H9 (cell line): ENCODE measurements at regions not wholly inside any gene's neighbourhood (a gene's known extent, or its start where the extent isn't known, plus 50 kb on each side); places are given as distances from the start of the nearest gene placed in this dataset.

Experiments
- DNase-seq: peaks from one replicate; pipeline ENCODE4 v3.0.0-alpha.2; 2017
- H2AFZ ChIP-seq: one replicate; pipeline ENCODE4 v1.6.1; 2013; ENCODE audit warnings: mild to moderate bottlenecking, low read length, control low read depth, moderate library complexity
- H2AK5ac ChIP-seq: 2 replicates; pipeline ENCODE4 v1.6.1; 2013; ENCODE audit warnings: low read length, control low read depth, mixed read lengths; ENCODE audit not compliant: insufficient read length
- H2BK120ac ChIP-seq: one replicate; pipeline ENCODE4 v1.6.1; 2013; ENCODE audit warnings: low read depth, mild to moderate bottlenecking, low read length, control low read depth, inconsistent platforms; ENCODE audit not compliant: poor library complexity, severe bottlenecking
- H2BK12ac ChIP-seq: 2 replicates; pipeline ENCODE4 v1.6.1; 2013; ENCODE audit warnings: low read length, control low read depth, mixed read lengths, low read depth; ENCODE audit not compliant: insufficient read length
- H2BK15ac ChIP-seq: 2 replicates; pipeline ENCODE4 v1.6.1; 2013; ENCODE audit warnings: low read depth, low read length, control low read depth
- H2BK20ac ChIP-seq: one replicate; pipeline ENCODE4 v1.6.1; 2013; ENCODE audit warnings: low read depth, mild to moderate bottlenecking, low read length, control low read depth, inconsistent platforms; ENCODE audit not compliant: poor library complexity, severe bottlenecking
- H2BK5ac ChIP-seq: 2 replicates; pipeline ENCODE4 v1.6.1; 2013; ENCODE audit warnings: low read length, control low read depth, mixed read lengths; ENCODE audit not compliant: insufficient read length
- H3K14ac ChIP-seq: 2 replicates; pipeline ENCODE4 v1.6.1; 2013; ENCODE audit warnings: low read length, control low read depth; ENCODE audit not compliant: insufficient read depth
- H3K18ac ChIP-seq: 2 replicates; pipeline ENCODE4 v1.6.1; 2013; ENCODE audit warnings: low read depth, mild to moderate bottlenecking, mixed read lengths, low read length, control low read depth; ENCODE audit not compliant: insufficient read length
- H3K23ac ChIP-seq: 2 replicates; pipeline ENCODE4 v1.6.1; 2013; ENCODE audit warnings: low read length, control low read depth, mixed read lengths, low read depth; ENCODE audit not compliant: insufficient read length
- H3K23me2 ChIP-seq: 2 replicates; pipeline ENCODE4 v1.6.1; 2013; ENCODE audit warnings: low read depth, mild to moderate bottlenecking, mixed read lengths, low read length, control low read depth; ENCODE audit not compliant: insufficient read length, poor library complexity, severe bottlenecking
- H3K27ac ChIP-seq: 2 replicates; pipeline ENCODE4 v1.5.1; 2013; ENCODE audit warnings: low read length, control low read depth, mixed read lengths, low read depth; ENCODE audit not compliant: insufficient read length
- H3K27me3 ChIP-seq: 2 replicates; pipeline ENCODE4 v1.6.1; 2013; ENCODE audit warnings: low read length, control low read depth, inconsistent platforms; ENCODE audit not compliant: insufficient read depth
- H3K4ac ChIP-seq: 2 replicates; pipeline ENCODE4 v1.6.1; 2013; ENCODE audit warnings: low read depth, mild to moderate bottlenecking, control low read depth, inconsistent platforms, low read length, moderate library complexity
- H3K4me1 ChIP-seq: 2 replicates; pipeline ENCODE4 v1.6.1; 2013; ENCODE audit warnings: low read length, control low read depth, inconsistent platforms; ENCODE audit not compliant: insufficient read depth
- H3K4me2 ChIP-seq: 2 replicates; pipeline ENCODE4 v1.6.1; 2013; ENCODE audit warnings: low read length, control low read depth, mixed read lengths; ENCODE audit not compliant: insufficient read length, insufficient read depth
- H3K56ac ChIP-seq: 2 replicates; pipeline ENCODE4 v1.6.1; 2013; ENCODE audit warnings: low read depth, mild to moderate bottlenecking, mixed read lengths, low read length, control low read depth; ENCODE audit not compliant: insufficient read length
- H3K79me1 ChIP-seq: 2 replicates; pipeline ENCODE4 v1.6.1; 2013; ENCODE audit warnings: low read depth, mild to moderate bottlenecking, moderate library complexity, low read length, control low read depth, inconsistent platforms; ENCODE audit not compliant: insufficient read depth, poor library complexity, severe bottlenecking
- H3K79me2 ChIP-seq: 2 replicates; pipeline ENCODE4 v1.6.1; 2013; ENCODE audit warnings: low read length, control low read depth, inconsistent platforms; ENCODE audit not compliant: insufficient read depth
- H3K9ac ChIP-seq: 2 replicates; pipeline ENCODE4 v1.6.1; 2013; ENCODE audit warnings: low read length, control low read depth, mixed read lengths; ENCODE audit not compliant: insufficient read length; ENCODE audit errors: extremely low read depth
- H3K9me3 ChIP-seq: one replicate; pipeline ENCODE4 v1.6.1; 2013; ENCODE audit warnings: low read depth, low read length, inconsistent platforms; ENCODE audit not compliant: control insufficient read depth
- H3T11ph ChIP-seq: one replicate; pipeline ENCODE4 v1.6.1; 2013; ENCODE audit warnings: mild to moderate bottlenecking, low read length, control low read depth, inconsistent platforms
- H4K20me1 ChIP-seq: one replicate; pipeline ENCODE4 v1.6.1; 2013; ENCODE audit not compliant: control insufficient read depth, insufficient read length, insufficient read depth
- H4K5ac ChIP-seq: 2 replicates; pipeline ENCODE4 v1.6.1; 2013; ENCODE audit warnings: low read depth, mild to moderate bottlenecking, mixed read lengths, low read length, control low read depth; ENCODE audit not compliant: insufficient read length
- H4K8ac ChIP-seq: replicated peaks from 2 replicates; pipeline ENCODE4 v1.6.1; 2013; ENCODE audit warnings: low read length, control low read depth, mixed read lengths, low read depth; ENCODE audit not compliant: insufficient read length
- H4K91ac ChIP-seq: 2 replicates; pipeline ENCODE4 v1.6.1; 2013; ENCODE audit warnings: low read depth, mild to moderate bottlenecking, moderate library complexity, mixed read lengths, low read length, control low read depth; ENCODE audit not compliant: insufficient read length
- H3K27ac Mint-ChIP-seq, 3 experiments: 2 replicates in 2 of 3; 3 replicates in 1 of 3; pipeline ENCODE4 v1.8.0; 2020 to 2021; ENCODE audit warnings: mixed read lengths in 3 of 3, mild to moderate bottlenecking in 1 of 3, moderate library complexity in 1 of 3
- H3K27me3 Mint-ChIP-seq: 2 replicates; pipeline ENCODE4 v1.8.0; 2021; ENCODE audit warnings: low read depth, mild to moderate bottlenecking, moderate library complexity, mixed read lengths
- H3K36me3 Mint-ChIP-seq, 3 experiments: 2 replicates in 2 of 3; 3 replicates in 1 of 3; pipeline ENCODE4 v1.8.0; 2020 to 2021; ENCODE audit warnings: low read depth in 3 of 3, mixed read lengths in 3 of 3; ENCODE audit not compliant: insufficient read depth in 1 of 3
- H3K4me1 Mint-ChIP-seq, 2 experiments: 2 replicates each; pipeline ENCODE4 v1.8.0; 2020; ENCODE audit warnings: mixed read lengths in 2 of 2
- H3K4me3 Mint-ChIP-seq, 2 experiments: 2 replicates in 1 of 2; 3 replicates in 1 of 2; pipeline ENCODE4 v1.8.0; 2020 to 2021; ENCODE audit warnings: mild to moderate bottlenecking in 2 of 2, mixed read lengths in 2 of 2, moderate library complexity in 1 of 2
- H3K9me3 Mint-ChIP-seq, 2 experiments: 2 replicates in 1 of 2; 3 replicates in 1 of 2; pipeline ENCODE4 v1.8.0; 2020; ENCODE audit warnings: mild to moderate bottlenecking in 2 of 2, mixed read lengths in 2 of 2, moderate library complexity in 1 of 2
- WGBS: extraction: QIAGEN DNeasy Blood & Tissue Kit; methylation state at CpG from one replicate; pipeline ENCODE4 v1.1.7; 2013; ENCODE audit warnings: missing lambda C conversion rate, low lambda C conversion rate, mixed read lengths; ENCODE audit not compliant: insufficient read length; ENCODE audit errors: extremely low coverage; 5-methylcytosine and 5-hydroxymethylcytosine counted together
- TF ChIP-seq, protein P1 (sequence below): fragments of 200-600 bp; sonication (generic); conservative IDR thresholded peaks from 3 replicates; pipeline ENCODE4 v1.8.0; 2021; ENCODE audit warnings: antibody characterized with exemption, mild to moderate bottlenecking

GRCh38 chr10:78617115-78617514 is 451.7 kb upstream of the ZMIZ1 start:
- no peak overlapping the region for H3K27ac Mint-ChIP-seq
- H3K9ac ChIP-seq, result no peak overlapping the region
- H3K4me1 Mint-ChIP-seq, result no peaks in the 10 kb centered on the region

More at GRCh38 chr10:78617115-78617514, 451.7 kb upstream of the ZMIZ1 start:
- no peak overlapping the region for H3K4me2 ChIP-seq
- H4K5ac ChIP-seq, result no peak overlapping the region
- DNase-seq, result no peak
- no CpG with 5 or more reads among the region's 3 CpGs for WGBS
- peaks cover 24% of the 10 kb centered on the region for H3K27me3 Mint-ChIP-seq
- no peak overlapping the region for H2BK15ac ChIP-seq
- no peaks in the 10 kb centered on the region for H4K20me1 ChIP-seq
- no peak overlapping the region for H2AK5ac ChIP-seq
- H3K23ac ChIP-seq, result no peak overlapping the region
- H3K9me3 ChIP-seq, result no peaks in the 10 kb centered on the region
- H3K27me3 ChIP-seq, result no peaks in the 10 kb centered on the region
- peak overlapping the region; percentile 34 for H3K18ac ChIP-seq
- H3K4me3 Mint-ChIP-seq, result no peak overlapping the region
- no peaks in the 10 kb centered on the region for H3K23me2 ChIP-seq
- no peak overlapping the region for H4K8ac ChIP-seq
- no peaks in the 10 kb centered on the region for H3K4me1 ChIP-seq
- H4K91ac ChIP-seq, result no peak overlapping the region
- H3K14ac ChIP-seq, result no peak overlapping the region; the same call in 1 of the 2 replicates
- no peak overlapping the region for H3K56ac ChIP-seq
- H3K9me3 Mint-ChIP-seq, result no peaks in the 10 kb centered on the region
- H2BK5ac ChIP-seq, result no peak overlapping the region
- no peak overlapping the region for H2BK120ac ChIP-seq
- no peaks in the 10 kb centered on the region for H3K79me2 ChIP-seq
- TF ChIP-seq, protein P1, sequence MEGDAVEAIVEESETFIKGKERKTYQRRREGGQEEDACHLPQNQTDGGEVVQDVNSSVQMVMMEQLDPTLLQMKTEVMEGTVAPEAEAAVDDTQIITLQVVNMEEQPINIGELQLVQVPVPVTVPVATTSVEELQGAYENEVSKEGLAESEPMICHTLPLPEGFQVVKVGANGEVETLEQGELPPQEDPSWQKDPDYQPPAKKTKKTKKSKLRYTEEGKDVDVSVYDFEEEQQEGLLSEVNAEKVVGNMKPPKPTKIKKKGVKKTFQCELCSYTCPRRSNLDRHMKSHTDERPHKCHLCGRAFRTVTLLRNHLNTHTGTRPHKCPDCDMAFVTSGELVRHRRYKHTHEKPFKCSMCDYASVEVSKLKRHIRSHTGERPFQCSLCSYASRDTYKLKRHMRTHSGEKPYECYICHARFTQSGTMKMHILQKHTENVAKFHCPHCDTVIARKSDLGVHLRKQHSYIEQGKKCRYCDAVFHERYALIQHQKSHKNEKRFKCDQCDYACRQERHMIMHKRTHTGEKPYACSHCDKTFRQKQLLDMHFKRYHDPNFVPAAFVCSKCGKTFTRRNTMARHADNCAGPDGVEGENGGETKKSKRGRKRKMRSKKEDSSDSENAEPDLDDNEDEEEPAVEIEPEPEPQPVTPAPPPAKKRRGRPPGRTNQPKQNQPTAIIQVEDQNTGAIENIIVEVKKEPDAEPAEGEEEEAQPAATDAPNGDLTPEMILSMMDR, result no peak
- no peak overlapping the region for H2AFZ ChIP-seq
- H3K79me1 ChIP-seq, result no peaks in the 10 kb centered on the region
- H3K36me3 Mint-ChIP-seq, result no peaks in the 10 kb centered on the region
- no peak overlapping the region for H3K27ac ChIP-seq
- no peak overlapping the region for H2BK12ac ChIP-seq
- no peak overlapping the region for H3T11ph ChIP-seq
- H2BK20ac ChIP-seq, result no peak overlapping the region
- no peak overlapping the region for H3K4ac ChIP-seq
